B cell (primary cell): ENCODE measurements at regions not wholly inside any gene's neighbourhood (a gene's known extent, or its start where the extent isn't known, plus 50 kb on each side); places are given as distances from the start of the nearest gene placed in this dataset.
"Not testable (repeated sequence)": the region's sequence is repeated elsewhere in the genome, so short reads cannot be mapped to it uniquely, and the experiment has no call there.

Experiments
- ATAC-seq: fragments of 200-7000 bp; cut with Tn5 transposase; one replicate; pipeline ENCODE4 v1.10.0; 2021; ENCODE audit warnings: low read depth, mild to moderate bottlenecking, moderate number of reproducible peaks, moderate library complexity
- CTCF ChIA-PET: fragments of 350-600 bp; sonication (Branson Sonifier 250); formaldehyde crosslinking; loops from one replicate; lab custom pipeline; 2021; ENCODE audit warnings: antibody characterized with exemption, inconsistent platforms; lab: Charles Lee
- POLR2A ChIA-PET: fragments of 350-600 bp; sonication (Branson Sonifier 250); formaldehyde crosslinking; loops from one replicate; lab custom pipeline; 2021; ENCODE audit warnings: antibody characterized with exemption; lab: Charles Lee
- DNase-seq: peaks from one replicate; pipeline ENCODE4 v3.0.0; 2013
- H2AFZ ChIP-seq: 2 replicates; pipeline ENCODE4 v1.6.1; 2012; ENCODE audit warnings: mild to moderate bottlenecking, low read depth, low read length; ENCODE audit not compliant: insufficient read depth, poor library complexity, severe bottlenecking
- H3K27ac ChIP-seq, 2 donors: 1 replicate in 1 of 2; 2 replicates in 1 of 2; pipeline ENCODE4 v1.5.1; 2012 to 2013; ENCODE audit warnings: low read length in 2 of 2, mild to moderate bottlenecking in 2 of 2, moderate library complexity in 1 of 2
- H3K27me3 ChIP-seq, 4 experiments: fragments of 200-600 bp in 1 of 4; sonication (generic) in 1 of 4; replicated peaks in 1 of 4; 1 replicate in 2 of 4; 2 replicates in 2 of 4; pipeline versions ENCODE4 v1.6.1 to v1.7.0; 2013 to 2016; ENCODE audit warnings: low read length in 3 of 4, mild to moderate bottlenecking in 2 of 4, mixed read lengths in 1 of 4, moderate library complexity in 1 of 4; ENCODE audit not compliant: insufficient read depth in 4 of 4, control insufficient read depth in 3 of 4; ENCODE audit errors: control extremely low read depth in 1 of 4
- H3K36me3 ChIP-seq, 2 experiments: replicated peaks in 1 of 2; 1 replicate in 1 of 2; 2 replicates in 1 of 2; pipeline versions ENCODE4 v1.6.1 to v1.7.1; 2013; ENCODE audit warnings: low read length in 1 of 2; ENCODE audit not compliant: insufficient read depth in 2 of 2, control insufficient read depth in 1 of 2; ENCODE audit errors: control extremely low read depth in 1 of 2, extremely low read depth in 1 of 2
- H3K4me1 ChIP-seq, 2 donors: fragments of 200-600 bp in 1 of 2; sonication (generic) in 1 of 2; 1 replicate in 1 of 2; 2 replicates in 1 of 2; pipeline versions ENCODE4 v1.5.1 to v1.6.1; 2013 to 2017; ENCODE audit warnings: low read length in 2 of 2; ENCODE audit not compliant: control insufficient read depth in 2 of 2, insufficient read depth in 2 of 2
- H3K4me2 ChIP-seq: replicated peaks from 2 replicates; pipeline ENCODE3; 2012; ENCODE audit warnings: mild to moderate bottlenecking, low read depth, low read length; ENCODE audit not compliant: poor library complexity, severe bottlenecking
- H3K4me3 ChIP-seq, 5 experiments: fragments of 200-600 bp in 1 of 5; sonication (generic) in 1 of 5; 1 replicate in 3 of 5; 2 replicates in 2 of 5; pipeline versions ENCODE4 v1.5.1 to v1.7.0; 2011 to 2016; ENCODE audit warnings: low read length in 4 of 5, mild to moderate bottlenecking in 4 of 5, low read depth in 2 of 5, control low read depth in 1 of 5, moderate library complexity in 1 of 5; ENCODE audit not compliant: insufficient read depth in 1 of 5; ENCODE audit errors: control extremely low read depth in 1 of 5, extremely low read depth in 1 of 5
- H3K79me2 ChIP-seq: fragments of 200-600 bp; sonication (generic); one replicate; pipeline ENCODE4 v1.6.0; 2016; ENCODE audit warnings: low read length; ENCODE audit not compliant: control insufficient read depth, insufficient read depth
- H3K9ac ChIP-seq: fragments of 200-600 bp; sonication (generic); 2 replicates; pipeline ENCODE4 v1.6.1; 2017; ENCODE audit warnings: mild to moderate bottlenecking, low read length, moderate library complexity
- H3K9me3 ChIP-seq, 3 donors: one replicate each; pipeline versions ENCODE4 v1.6.1 to v1.7.1; 2013; ENCODE audit warnings: low read length in 2 of 3; ENCODE audit not compliant: control insufficient read depth in 2 of 3, insufficient read depth in 1 of 3; ENCODE audit errors: control extremely low read depth in 1 of 3
- H4K20me1 ChIP-seq: 2 replicates; pipeline ENCODE4 v1.6.0; 2012; ENCODE audit warnings: mild to moderate bottlenecking, low read length; ENCODE audit not compliant: insufficient read depth, control insufficient read depth, poor library complexity, severe bottlenecking
- H3K27ac Mint-ChIP-seq: one replicate; pipeline ENCODE4 v1.8.0; 2021; ENCODE audit warnings: mixed read lengths
- H3K27me3 Mint-ChIP-seq: one replicate; pipeline ENCODE4 v1.8.0; 2021; ENCODE audit warnings: mixed read lengths
- H3K4me1 Mint-ChIP-seq: one replicate; pipeline ENCODE4 v1.8.0; 2021; ENCODE audit warnings: mixed read lengths
- H3K4me3 Mint-ChIP-seq: one replicate; pipeline ENCODE4 v1.8.0; 2021; ENCODE audit warnings: mixed read lengths
- H3K9me3 Mint-ChIP-seq: one replicate; pipeline ENCODE4 v1.8.0; 2022; ENCODE audit warnings: mixed read lengths; ENCODE audit not compliant: insufficient read depth
- WGBS: methylation state at CpG from one replicate; pipeline ENCODE4 v1.1.5; 2013; ENCODE audit warnings: missing lambda C conversion rate; ENCODE audit not compliant: insufficient coverage; 5-methylcytosine and 5-hydroxymethylcytosine counted together
- intact Hi-C: fragments of 100-400 bp; cut with micrococcal nuclease; formaldehyde crosslinking; loops from one replicate; pipeline ENCODE4 v1.10.0; 2022

- peaks cover 2 to 23% (median 19%) of the 10 kb centered on the region in 3 donors for H3K9me3 ChIP-seq
- H3K27ac Mint-ChIP-seq, H3K4me3 ChIP-seq, CTCF ChIA-PET, H3K4me1 ChIP-seq, H4K20me1 ChIP-seq, H3K79me2 ChIP-seq, H2AFZ ChIP-seq, H3K36me3 ChIP-seq, H3K27ac ChIP-seq, H3K27me3 Mint-ChIP-seq, intact Hi-C loops, H3K4me2 ChIP-seq, H3K27me3 ChIP-seq, H3K4me3 Mint-ChIP-seq, ATAC-seq, H3K9ac ChIP-seq, H3K4me1 Mint-ChIP-seq, POLR2A ChIA-PET: not testable (repeated sequence)
- peaks cover 21% of the 10 kb centered on the region for H3K9me3 Mint-ChIP-seq
- peak; percentile 13 for DNase-seq
- WGBS, result 83% methylated on average over 5 of the region's 5 CpGs
Measured at GRCh38 chr21:10331134-10331533, 190.2 kb upstream of the TPTE start.

- H3K36me3 ChIP-seq, H3K27me3 ChIP-seq, intact Hi-C loops, ATAC-seq, H4K20me1 ChIP-seq, POLR2A ChIA-PET, CTCF ChIA-PET, H3K4me3 ChIP-seq, DNase-seq, H3K79me2 ChIP-seq, H3K27ac ChIP-seq, H3K4me3 Mint-ChIP-seq, H3K27me3 Mint-ChIP-seq, H3K9ac ChIP-seq, H3K27ac Mint-ChIP-seq, H3K4me1 ChIP-seq, H3K4me1 Mint-ChIP-seq, H3K4me2 ChIP-seq, H2AFZ ChIP-seq: not testable (repeated sequence)
- peaks cover 2 to 24% (median 20%) of the 10 kb centered on the region in 3 donors for H3K9me3 ChIP-seq
- no CpG with 5 or more reads among the region's 2 CpGs for WGBS
- H3K9me3 Mint-ChIP-seq, result peaks cover 14% of the 10 kb centered on the region
Measured at GRCh38 chr21:10332935-10333334, 188.4 kb upstream of the TPTE start.

GRCh38 chr21:10334391-10334790 lies 187.0 kb upstream of the TPTE start:
- H3K27ac Mint-ChIP-seq, H3K4me2 ChIP-seq, H3K27me3 ChIP-seq, H3K4me1 Mint-ChIP-seq, H3K27ac ChIP-seq, H4K20me1 ChIP-seq, intact Hi-C loops, POLR2A ChIA-PET, H3K9ac ChIP-seq, DNase-seq, H3K79me2 ChIP-seq, H2AFZ ChIP-seq, H3K4me3 Mint-ChIP-seq, ATAC-seq, H3K4me3 ChIP-seq, CTCF ChIA-PET, H3K4me1 ChIP-seq, H3K27me3 Mint-ChIP-seq, H3K36me3 ChIP-seq: not testable (repeated sequence)
- WGBS, result no CpG with 5 or more reads among the region's 6 CpGs
- H3K9me3 ChIP-seq, result peaks cover 5 to 21% (median 21%) of the 10 kb centered on the region in 3 donors
- peaks cover 14% of the 10 kb centered on the region for H3K9me3 Mint-ChIP-seq

GRCh38 chr21:10342261-10342956 lies 179.0 kb upstream of the TPTE start:
- H3K9me3 ChIP-seq, result peaks cover 6 to 42% (median 25%) of the 10 kb centered on the region in 3 donors
- H3K4me2 ChIP-seq, H3K4me1 Mint-ChIP-seq, H2AFZ ChIP-seq, H4K20me1 ChIP-seq, H3K27ac ChIP-seq, H3K27ac Mint-ChIP-seq, H3K36me3 ChIP-seq, H3K27me3 ChIP-seq, POLR2A ChIA-PET, H3K4me3 Mint-ChIP-seq, H3K27me3 Mint-ChIP-seq, H3K79me2 ChIP-seq, DNase-seq, CTCF ChIA-PET, H3K4me3 ChIP-seq, H3K9ac ChIP-seq, H3K4me1 ChIP-seq, intact Hi-C loops: not testable (repeated sequence)
- WGBS, result 78% methylated on average over 17 of the region's 46 CpGs
- ATAC-seq, result peak; percentile 87
- peaks cover 13% of the 10 kb centered on the region for H3K9me3 Mint-ChIP-seq
